ENCODE measurements at regions not wholly inside any gene's neighbourhood (a gene's known extent, or its start where the extent isn't known, plus 50 kb on each side); places are given as distances from the start of the nearest gene placed in this dataset.

GRCh38 chr1:221939607-221940006 is 197.7 kb upstream of the DUSP10 start:
- TF ChIP-seq FOSL2 (IDR thresholded peaks at IDR 0.05; ENCODE audit: borderline replicate concordance, low read depth), result no peak
- TF ChIP-seq CTCF (IDR thresholded peaks at IDR 0.05), result no peak
